Coronary artery (tissue), 2 donors: ENCODE measurements at regions not wholly inside any gene's neighbourhood (a gene's known extent, or its start where the extent isn't known, plus 50 kb on each side); places are given as distances from the start of the nearest gene placed in this dataset.
"Not testable (repeated sequence)": the region's sequence is repeated elsewhere in the genome, so short reads cannot be mapped to it uniquely, and the experiment has no call there.

Experiments
- DNase-seq: peaks from one replicate; pipeline ENCODE4 v3.0.0-alpha.2; 2017; ENCODE audit warnings: low spot score
- H3K27ac ChIP-seq, 2 donors: fragments of 200-600 bp; sonication (generic); one replicate each; pipeline ENCODE4 v1.5.1; 2016 to 2019
- H3K4me3 ChIP-seq: fragments of 200-600 bp; sonication (generic); 2 replicates; pipeline ENCODE4 v1.5.1; 2016; ENCODE audit warnings: mild to moderate bottlenecking, moderate library complexity
- CTCF ChIP-seq: fragments of 200-600 bp; sonication (generic); IDR thresholded peaks from one replicate; pipeline ENCODE4 v1.5.1; 2019; ENCODE audit warnings: antibody characterized with exemption

- no peak for DNase-seq
- TF ChIP-seq CTCF = no peak
Measured at GRCh38 chr20:26205350-26205749, 508.7 kb upstream of the ZNF337 start.

GRCh38 chr20:26201026-26201425 lies 504.4 kb upstream of the ZNF337 start:
- H3K27ac ChIP-seq, H3K4me3 ChIP-seq, DNase-seq: not testable (repeated sequence)

More at GRCh38 chr20:26205350-26205749, 508.7 kb upstream of the ZNF337 start:
- no peak overlapping the region for H3K27ac ChIP-seq
- H3K4me3 ChIP-seq = no peak overlapping the region

GRCh38 chr20:26187329-26187728 lies 490.7 kb upstream of the ZNF337 start:
- not testable (repeated sequence) for H3K4me3 ChIP-seq, DNase-seq, H3K27ac ChIP-seq

GRCh38 chr20:26183720-26184119 lies 487.1 kb upstream of the ZNF337 start:
- DNase-seq, H3K27ac ChIP-seq, H3K4me3 ChIP-seq: not testable (repeated sequence)

GRCh38 chr20:26181364-26181763 lies 484.7 kb upstream of the ZNF337 start:
- H3K4me3 ChIP-seq, DNase-seq, H3K27ac ChIP-seq: not testable (repeated sequence)

GRCh38 chr20:26171875-26172274 lies 475.2 kb upstream of the ZNF337 start:
- H3K4me3 ChIP-seq, DNase-seq, H3K27ac ChIP-seq: not testable (repeated sequence)

GRCh38 chr20:26169506-26169905 lies 472.9 kb upstream of the ZNF337 start:
- no peak overlapping the region for H3K27ac ChIP-seq
- no peak for DNase-seq
- TF ChIP-seq CTCF = no peak
- no peak overlapping the region for H3K4me3 ChIP-seq

- DNase-seq = no peak
- no peak overlapping the region for H3K4me3 ChIP-seq
- no peak overlapping the region for H3K27ac ChIP-seq
- TF ChIP-seq CTCF = no peak
Measured at GRCh38 chr20:26167499-26167898, 470.8 kb upstream of the ZNF337 start.

- H3K27ac ChIP-seq = no peak overlapping the region
- TF ChIP-seq CTCF = no peak
- no peak overlapping the region for H3K4me3 ChIP-seq
- no peak for DNase-seq
Measured at GRCh38 chr20:26163890-26164289, 467.2 kb upstream of the ZNF337 start.

- not testable (repeated sequence) for H3K27ac ChIP-seq, DNase-seq, H3K4me3 ChIP-seq
Measured at GRCh38 chr20:26163151-26163550, 466.5 kb upstream of the ZNF337 start.

- not testable (repeated sequence) for H3K27ac ChIP-seq, DNase-seq, H3K4me3 ChIP-seq
Measured at GRCh38 chr20:26161741-26162140, 465.1 kb upstream of the ZNF337 start.

- not testable (repeated sequence) for DNase-seq, H3K27ac ChIP-seq
Measured at GRCh38 chr20:26160916-26161315, 464.3 kb upstream of the ZNF337 start.

More at GRCh38 chr20:26160916-26161315, 464.3 kb upstream of the ZNF337 start:
- H3K4me3 ChIP-seq = not testable (repeated sequence)
